Large intestine (tissue), 3 donors: ENCODE measurements at regions not wholly inside any gene's neighbourhood (a gene's known extent, or its start where the extent isn't known, plus 50 kb on each side); places are given as distances from the start of the nearest gene placed in this dataset.
A peak's percentile ranks its signal among the peaks of the same experiment; 100 is the strongest.
"Not testable (repeated sequence)": the region's sequence is repeated elsewhere in the genome, so short reads cannot be mapped to it uniquely, and the experiment has no call there.

Experiments
- DNase-seq, 2 donors: peaks; one replicate each; pipeline versions ENCODE4 v3.0.0 to v3.0.0-alpha.2; 2013
- H3K27ac ChIP-seq: one replicate; pipeline ENCODE4 v1.5.1; 2013; ENCODE audit warnings: low read length
- H3K27me3 ChIP-seq: 2 replicates; pipeline ENCODE4 v1.6.1; 2013; ENCODE audit warnings: low read length; ENCODE audit not compliant: control insufficient read depth, insufficient read depth
- H3K36me3 ChIP-seq: 2 replicates; pipeline ENCODE4 v1.6.1; 2013; ENCODE audit warnings: low read length; ENCODE audit not compliant: control insufficient read depth, insufficient read depth
- H3K4me1 ChIP-seq: one replicate; pipeline ENCODE4 v1.6.1; 2013; ENCODE audit warnings: low read length; ENCODE audit not compliant: control insufficient read depth, insufficient read depth
- H3K4me3 ChIP-seq: one replicate; pipeline ENCODE4 v1.5.1; 2013; ENCODE audit warnings: low read length
- H3K9me3 ChIP-seq: one replicate; pipeline ENCODE4 v1.6.1; 2013; ENCODE audit warnings: mild to moderate bottlenecking, low read depth, low read length, moderate library complexity; ENCODE audit not compliant: control insufficient read depth
- WGBS: methylation state at CpG from one replicate; pipeline ENCODE4 v1.1.5; 2013; ENCODE audit warnings: low lambda C conversion rate; ENCODE audit not compliant: insufficient coverage; 5-methylcytosine and 5-hydroxymethylcytosine counted together

- Histone ChIP-seq H3K9me3 (no peaks in the 10 kb centered on the region), H3K27ac (no peak overlapping the region), H3K27me3 (no peaks in the 10 kb centered on the region), H3K4me3 (no peak overlapping the region), H3K4me1 (no peaks in the 10 kb centered on the region), H3K36me3 (no peaks in the 10 kb centered on the region)
- DNase-seq: no peak
- no CpG with 5 or more reads among the region's 1 CpG for WGBS
These were observed 68.9 kb downstream of the OR13A1 start for GRCh38 chr10:45246522-45246921.

GRCh38 chr10:45249978-45250693 is 65.3 kb downstream of the OR13A1 start:
- DNase-seq: peak; percentile 10 to 52
- WGBS: 8% methylated on average over 4 of the region's 17 CpGs
- Histone ChIP-seq H3K36me3 (no peaks in the 10 kb centered on the region), H3K27me3 (no peaks in the 10 kb centered on the region), H3K9me3 (no peaks in the 10 kb centered on the region), H3K4me1 (no peaks in the 10 kb centered on the region), H3K27ac (no peak overlapping the region), H3K4me3 (no peak overlapping the region)

DNA sequence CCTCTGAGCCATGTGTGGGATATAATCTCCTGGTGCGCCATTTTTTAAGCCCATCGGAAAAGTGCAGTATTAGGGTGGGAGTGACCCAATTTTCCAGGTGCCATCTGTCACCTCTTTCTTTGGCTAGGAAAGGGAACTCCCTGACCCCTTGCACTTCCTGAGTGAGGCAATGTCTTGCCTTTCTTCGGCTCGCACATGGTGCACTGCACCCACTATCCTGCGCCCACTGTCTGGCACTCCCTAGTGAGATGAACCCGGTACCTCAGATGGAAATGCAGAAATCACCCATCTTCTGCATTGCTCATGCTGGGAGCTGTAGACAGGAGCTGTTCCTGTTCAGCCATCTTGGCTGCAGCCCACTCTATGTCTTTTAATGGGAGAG is 64.7 kb downstream of the OR13A1 start:
- H3K4me1 ChIP-seq, H3K27me3 ChIP-seq, H3K9me3 ChIP-seq, H3K4me3 ChIP-seq, H3K36me3 ChIP-seq, DNase-seq, H3K27ac ChIP-seq: not testable (repeated sequence)
- WGBS: no CpG with 5 or more reads among the region's 6 CpGs
